ENCODE measurements at regions not wholly inside any gene's neighbourhood (a gene's known extent, or its start where the extent isn't known, plus 50 kb on each side); places are given as distances from the start of the nearest gene placed in this dataset.

DNA sequence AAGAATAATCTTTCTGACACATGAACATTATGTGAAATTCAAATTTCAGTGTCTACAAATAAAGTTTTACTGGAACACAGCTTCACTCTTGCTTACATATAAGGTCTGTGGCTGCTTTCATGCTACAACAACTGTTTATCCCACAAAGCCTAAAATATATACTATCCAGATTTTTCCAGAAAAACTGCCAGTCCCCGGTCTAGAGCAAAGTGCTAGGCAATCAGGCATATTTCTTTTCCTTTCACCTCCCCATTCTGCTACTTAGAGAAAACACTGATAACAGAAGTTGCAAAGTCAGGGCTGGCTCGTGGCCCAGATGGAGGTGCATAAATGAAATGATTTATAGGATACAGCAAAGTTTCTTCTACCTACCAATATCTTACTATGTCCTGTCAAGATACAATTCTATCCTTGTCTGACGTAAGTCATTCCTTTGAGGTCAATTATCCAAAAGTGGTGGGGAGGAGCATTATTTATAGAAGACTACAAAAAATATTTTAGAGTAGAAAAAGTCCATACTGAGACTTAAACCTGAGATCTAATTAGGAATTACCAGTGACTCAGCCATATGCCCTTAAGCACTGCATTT is 384.1 kb downstream of the NXPH1 start:
- no peak for DNase-seq (ENCODE audit: low read depth, low spot score)
- ChIA-PET POLR2A (no interaction called here), CTCF (no interaction called here), RAD21 (ENCODE audit: low non-redundant PET in 1 of 2, low total read pairs in 2 of 2, uncharacterized antibody in 2 of 2, unreplicated experiment in 2 of 2) (no interaction called here)
- no peak overlapping the region for H3K4me3 ChIP-seq (replicated peaks in 1 of 2; ENCODE audit: low read depth in 1 of 2, low read length in 2 of 2)
- intact Hi-C loops (cut with micrococcal nuclease), result no loop called here
- no peak overlapping the region for H3K9ac ChIP-seq (ENCODE audit: low read length)
- no peaks in the 10 kb centered on the region for H3K9me2 ChIP-seq (ENCODE audit: insufficient read depth)
- no peak for ATAC-seq
- no peak overlapping the region for H2AFZ ChIP-seq (ENCODE audit: low read depth, low read length, poor library complexity, severe bottlenecking)
- BruUV-seq (replicated peaks), result no TSS peak
- no peaks in the 10 kb centered on the region for H3K79me2 ChIP-seq (ENCODE audit: insufficient read depth, low read length)
- H3K4me1 ChIP-seq (ENCODE audit: control insufficient read depth in 1 of 2, insufficient read depth in 2 of 2, low read length in 2 of 2), result no peaks in the 10 kb centered on the region
- H4K20me1 ChIP-seq (ENCODE audit: insufficient read depth), result no peaks in the 10 kb centered on the region
- no peaks in the 10 kb centered on the region for H3K27me3 ChIP-seq (ENCODE audit: insufficient read depth, low read length)
- H3K27ac ChIP-seq (ENCODE audit: low read depth, low read length), result no peak overlapping the region
- no peaks in the 10 kb centered on the region; a peak in 1 of 4 replicates for H3K36me3 ChIP-seq (ENCODE audit: control insufficient read depth in 1 of 2, insufficient read depth in 2 of 2, low read length in 2 of 2)
- no peaks in the 10 kb centered on the region; a peak in 1 of 4 replicates for H3K9me3 ChIP-seq (ENCODE audit: control insufficient read depth in 1 of 2, insufficient read depth in 1 of 2, low read depth in 1 of 2, low read length in 2 of 2)
- H3K4me2 ChIP-seq (ENCODE audit: low read length), result no peak overlapping the region
- TF ChIP-seq SRF (IDR thresholded peaks at IDR 0.05; ENCODE audit: low read depth), result no peak

DNA sequence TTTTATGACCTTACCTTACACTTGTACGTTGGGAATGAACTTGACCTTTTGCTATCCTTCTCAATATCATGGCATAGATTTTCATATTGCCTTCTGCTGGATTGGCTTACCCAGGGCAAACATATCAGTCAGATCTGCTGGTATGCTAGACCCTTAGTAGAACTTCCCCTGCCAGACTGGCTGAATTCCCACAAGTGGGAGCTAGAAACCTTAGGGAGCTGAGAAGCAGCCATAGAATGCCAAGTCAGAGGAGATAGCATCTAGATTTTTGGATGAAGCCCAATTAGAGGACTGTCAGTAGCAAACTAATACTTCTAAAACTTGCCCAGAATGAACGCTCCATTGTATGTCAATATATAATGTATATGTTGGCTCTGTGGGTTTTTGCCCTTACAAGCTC is 385.0 kb downstream of the NXPH1 start:
- DNase-seq (ENCODE audit: low read depth, low spot score), result no peak
- Histone ChIP-seq H4K20me1 (ENCODE audit: insufficient read depth) (no peaks in the 10 kb centered on the region), H3K4me1 (ENCODE audit: control insufficient read depth in 1 of 2, insufficient read depth in 2 of 2, low read length in 2 of 2) (no peaks in the 10 kb centered on the region), H3K9me2 (ENCODE audit: insufficient read depth) (no peaks in the 10 kb centered on the region), H3K4me2 (ENCODE audit: low read length) (no peak overlapping the region), H3K9ac (ENCODE audit: low read length) (no peak overlapping the region), H3K27ac (ENCODE audit: low read depth, low read length) (no peak overlapping the region), H3K36me3 (ENCODE audit: control insufficient read depth in 1 of 2, insufficient read depth in 2 of 2, low read length in 2 of 2) (no peaks in the 10 kb centered on the region; a peak in 1 of 4 replicates), H2AFZ (ENCODE audit: low read depth, low read length, poor library complexity, severe bottlenecking) (no peak overlapping the region), H3K9me3 (ENCODE audit: control insufficient read depth in 1 of 2, insufficient read depth in 1 of 2, low read depth in 1 of 2, low read length in 2 of 2) (peaks cover 0 to 2% of the 10 kb centered on the region in 2 experiments; a peak in 2 of 4 replicates), H3K27me3 (ENCODE audit: insufficient read depth, low read length) (no peaks in the 10 kb centered on the region), H3K4me3 (replicated peaks in 1 of 2; ENCODE audit: low read depth in 1 of 2, low read length in 2 of 2) (no peak overlapping the region), H3K79me2 (ENCODE audit: insufficient read depth, low read length) (no peaks in the 10 kb centered on the region)
- no peak for ATAC-seq
- intact Hi-C loops (cut with micrococcal nuclease), result no loop called here
- ChIA-PET POLR2A (no interaction called here), CTCF (no interaction called here), RAD21 (ENCODE audit: low non-redundant PET in 1 of 2, low total read pairs in 2 of 2, uncharacterized antibody in 2 of 2, unreplicated experiment in 2 of 2) (no interaction called here)
- no TSS peak for BruUV-seq (replicated peaks)
- TF ChIP-seq ELF1 (IDR thresholded peaks at IDR 0.05; ENCODE audit: borderline replicate concordance, low read depth) (no peak), ZFX (IDR thresholded peaks at IDR 0.05) (no peak), YY1 (IDR thresholded peaks at IDR 0.05; ENCODE audit: extremely low read depth, insufficient replicate concordance, low read depth, low read length) (no peak), TCF7L2 (IDR thresholded peaks at IDR 0.05; ENCODE audit: borderline replicate concordance, extremely low read depth, insufficient read depth, insufficient read length) (no peak), POLR2AphosphoS5 (IDR thresholded peaks at IDR 0.05; ENCODE audit: low read depth, low read length) (no peak), POLR2A (IDR thresholded peaks at IDR 0.05; ENCODE audit: borderline replicate concordance, extremely low read depth, insufficient read depth, insufficient read length) (no peak), JUND (IDR thresholded peaks at IDR 0.05) (no peak), SP1 (IDR thresholded peaks at IDR 0.05; ENCODE audit: low read depth) (no peak), EZH2 (IDR thresholded peaks at IDR 0.05) (no peak), EZH2phosphoT487 (IDR thresholded peaks at IDR 0.05; ENCODE audit: borderline replicate concordance) (no peak), CBX3 (IDR thresholded peaks at IDR 0.05; ENCODE audit: low read depth) (no peak), SRF (IDR thresholded peaks at IDR 0.05; ENCODE audit: low read depth) (no peak)
- TF ChIP-seq, protein P1, sequence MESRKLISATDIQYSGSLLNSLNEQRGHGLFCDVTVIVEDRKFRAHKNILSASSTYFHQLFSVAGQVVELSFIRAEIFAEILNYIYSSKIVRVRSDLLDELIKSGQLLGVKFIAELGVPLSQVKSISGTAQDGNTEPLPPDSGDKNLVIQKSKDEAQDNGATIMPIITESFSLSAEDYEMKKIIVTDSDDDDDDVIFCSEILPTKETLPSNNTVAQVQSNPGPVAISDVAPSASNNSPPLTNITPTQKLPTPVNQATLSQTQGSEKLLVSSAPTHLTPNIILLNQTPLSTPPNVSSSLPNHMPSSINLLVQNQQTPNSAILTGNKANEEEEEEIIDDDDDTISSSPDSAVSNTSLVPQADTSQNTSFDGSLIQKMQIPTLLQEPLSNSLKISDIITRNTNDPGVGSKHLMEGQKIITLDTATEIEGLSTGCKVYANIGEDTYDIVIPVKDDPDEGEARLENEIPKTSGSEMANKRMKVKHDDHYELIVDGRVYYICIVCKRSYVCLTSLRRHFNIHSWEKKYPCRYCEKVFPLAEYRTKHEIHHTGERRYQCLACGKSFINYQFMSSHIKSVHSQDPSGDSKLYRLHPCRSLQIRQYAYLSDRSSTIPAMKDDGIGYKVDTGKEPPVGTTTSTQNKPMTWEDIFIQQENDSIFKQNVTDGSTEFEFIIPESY (IDR thresholded peaks at IDR 0.05; ENCODE audit: extremely low read depth, insufficient replicate concordance, low read length), result no peak
- TF ChIP-seq, protein P2, sequence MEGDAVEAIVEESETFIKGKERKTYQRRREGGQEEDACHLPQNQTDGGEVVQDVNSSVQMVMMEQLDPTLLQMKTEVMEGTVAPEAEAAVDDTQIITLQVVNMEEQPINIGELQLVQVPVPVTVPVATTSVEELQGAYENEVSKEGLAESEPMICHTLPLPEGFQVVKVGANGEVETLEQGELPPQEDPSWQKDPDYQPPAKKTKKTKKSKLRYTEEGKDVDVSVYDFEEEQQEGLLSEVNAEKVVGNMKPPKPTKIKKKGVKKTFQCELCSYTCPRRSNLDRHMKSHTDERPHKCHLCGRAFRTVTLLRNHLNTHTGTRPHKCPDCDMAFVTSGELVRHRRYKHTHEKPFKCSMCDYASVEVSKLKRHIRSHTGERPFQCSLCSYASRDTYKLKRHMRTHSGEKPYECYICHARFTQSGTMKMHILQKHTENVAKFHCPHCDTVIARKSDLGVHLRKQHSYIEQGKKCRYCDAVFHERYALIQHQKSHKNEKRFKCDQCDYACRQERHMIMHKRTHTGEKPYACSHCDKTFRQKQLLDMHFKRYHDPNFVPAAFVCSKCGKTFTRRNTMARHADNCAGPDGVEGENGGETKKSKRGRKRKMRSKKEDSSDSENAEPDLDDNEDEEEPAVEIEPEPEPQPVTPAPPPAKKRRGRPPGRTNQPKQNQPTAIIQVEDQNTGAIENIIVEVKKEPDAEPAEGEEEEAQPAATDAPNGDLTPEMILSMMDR (IDR thresholded peaks at IDR 0.05 in 2 of 3, conservative IDR thresholded peaks at IDR 0.05 in 1 of 3; ENCODE audit: borderline replicate concordance in 1 of 3, insufficient read depth in 1 of 3, low read depth in 2 of 3, low read length in 2 of 3), result no peak
- TF ChIP-seq, protein P3, sequence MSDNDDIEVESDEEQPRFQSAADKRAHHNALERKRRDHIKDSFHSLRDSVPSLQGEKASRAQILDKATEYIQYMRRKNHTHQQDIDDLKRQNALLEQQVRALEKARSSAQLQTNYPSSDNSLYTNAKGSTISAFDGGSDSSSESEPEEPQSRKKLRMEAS (IDR thresholded peaks at IDR 0.05), result no peak
